ENCODE measurements at regions not wholly inside any gene's neighbourhood (a gene's known extent, or its start where the extent isn't known, plus 50 kb on each side); places are given as distances from the start of the nearest gene placed in this dataset.

DNA sequence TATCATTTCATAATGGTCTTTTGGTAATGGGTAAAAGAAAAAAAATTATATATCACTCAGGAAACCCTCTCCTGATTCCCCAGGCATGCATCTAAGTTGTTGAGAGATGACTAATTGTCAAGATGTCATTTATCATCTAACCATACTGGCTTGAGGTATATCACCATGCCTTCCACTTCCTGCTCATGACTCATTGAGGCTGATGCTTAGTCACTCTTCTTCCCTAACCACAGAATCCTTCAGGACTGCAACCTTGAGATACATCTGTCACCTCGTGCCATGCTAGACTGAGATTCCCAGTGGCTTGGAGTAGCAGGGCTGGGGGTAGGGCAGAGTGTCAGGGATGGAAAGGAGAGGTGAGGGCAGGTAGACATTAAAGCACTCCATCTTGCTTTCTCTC, 782.5 kb upstream of the INTU start:
- Mint-ChIP-seq H3K27me3 (ENCODE audit: low read depth, unreplicated experiment) (no peaks in the 10 kb centered on the region), H3K36me3 (ENCODE audit: low read depth, unreplicated experiment) (no peaks in the 10 kb centered on the region), H3K4me3 (ENCODE audit: unreplicated experiment) (no peak overlapping the region), H3K27ac (ENCODE audit: unreplicated experiment) (peak overlapping the region; percentile 89), H3K9me3 (ENCODE audit: unreplicated experiment) (no peaks in the 10 kb centered on the region), H3K4me1 (ENCODE audit: low read depth, unreplicated experiment) (peaks cover 30% of the 10 kb centered on the region)
- Histone ChIP-seq H3K36me3 (ENCODE audit: insufficient read depth, low read length) (no peaks in the 10 kb centered on the region), H3K9me3 (ENCODE audit: insufficient read depth, low read depth, low read length) (no peaks in the 10 kb centered on the region), H2AFZ (ENCODE audit: low read depth, low read length) (no peak overlapping the region), H3K4me2 (ENCODE audit: low read length) (peak overlapping the region; percentile 54), H3K4me3 (ENCODE audit: insufficient read depth, low read depth, low read length) (no peak overlapping the region), H4K20me1 (ENCODE audit: insufficient read depth, low read length) (no peaks in the 10 kb centered on the region), H3K27me3 (ENCODE audit: insufficient read depth, low read length) (no peaks in the 10 kb centered on the region), H3K79me2 (ENCODE audit: insufficient read depth, low read length) (no peaks in the 10 kb centered on the region), H3K4me1 (ENCODE audit: insufficient read depth, low read length) (peaks cover 20% of the 10 kb centered on the region), H3K27ac (ENCODE audit: low read depth, low read length) (peak overlapping the region; percentile 65), H3K9ac (ENCODE audit: low read length) (no peak overlapping the region)
- TF ChIP-seq EZH2 (IDR thresholded peaks at IDR 0.05; ENCODE audit: insufficient read depth, low read length) = no peak
- TF ChIP-seq, protein P1, sequence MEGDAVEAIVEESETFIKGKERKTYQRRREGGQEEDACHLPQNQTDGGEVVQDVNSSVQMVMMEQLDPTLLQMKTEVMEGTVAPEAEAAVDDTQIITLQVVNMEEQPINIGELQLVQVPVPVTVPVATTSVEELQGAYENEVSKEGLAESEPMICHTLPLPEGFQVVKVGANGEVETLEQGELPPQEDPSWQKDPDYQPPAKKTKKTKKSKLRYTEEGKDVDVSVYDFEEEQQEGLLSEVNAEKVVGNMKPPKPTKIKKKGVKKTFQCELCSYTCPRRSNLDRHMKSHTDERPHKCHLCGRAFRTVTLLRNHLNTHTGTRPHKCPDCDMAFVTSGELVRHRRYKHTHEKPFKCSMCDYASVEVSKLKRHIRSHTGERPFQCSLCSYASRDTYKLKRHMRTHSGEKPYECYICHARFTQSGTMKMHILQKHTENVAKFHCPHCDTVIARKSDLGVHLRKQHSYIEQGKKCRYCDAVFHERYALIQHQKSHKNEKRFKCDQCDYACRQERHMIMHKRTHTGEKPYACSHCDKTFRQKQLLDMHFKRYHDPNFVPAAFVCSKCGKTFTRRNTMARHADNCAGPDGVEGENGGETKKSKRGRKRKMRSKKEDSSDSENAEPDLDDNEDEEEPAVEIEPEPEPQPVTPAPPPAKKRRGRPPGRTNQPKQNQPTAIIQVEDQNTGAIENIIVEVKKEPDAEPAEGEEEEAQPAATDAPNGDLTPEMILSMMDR (IDR thresholded peaks at IDR 0.05; ENCODE audit: insufficient read depth, low read depth, low read length) = no peak
- peak; percentile 100 for FAIRE-seq
- peak; percentile 99 for DNase-seq (ENCODE audit: low read depth)

DNA sequence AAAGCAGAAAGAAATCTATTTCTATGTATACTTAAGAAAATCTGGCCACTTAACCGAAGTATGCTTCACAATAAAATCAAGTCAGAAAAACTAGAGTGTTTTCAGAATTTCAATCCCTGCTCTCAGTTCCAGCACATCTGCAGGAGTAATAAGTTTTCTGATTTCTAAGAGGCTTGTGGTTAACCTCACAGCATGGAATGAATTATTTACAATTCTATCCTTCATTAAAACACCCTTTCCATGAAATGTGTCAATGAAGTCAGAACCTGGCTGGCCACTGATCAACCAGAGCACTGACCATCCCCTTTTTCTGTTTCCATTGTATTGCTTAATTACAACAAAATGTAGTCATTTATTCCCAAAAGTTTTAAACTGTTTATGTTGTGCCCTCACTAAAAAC, 781.4 kb upstream of the INTU start:
- Histone ChIP-seq H3K79me2 (ENCODE audit: insufficient read depth, low read length) (no peaks in the 10 kb centered on the region), H3K4me1 (ENCODE audit: insufficient read depth, low read length) (peaks cover 20% of the 10 kb centered on the region), H4K20me1 (ENCODE audit: insufficient read depth, low read length) (no peaks in the 10 kb centered on the region), H3K9ac (ENCODE audit: low read length) (peak overlapping the region; percentile 18), H3K27me3 (ENCODE audit: insufficient read depth, low read length) (no peaks in the 10 kb centered on the region), H3K36me3 (ENCODE audit: insufficient read depth, low read length) (no peaks in the 10 kb centered on the region), H3K9me3 (ENCODE audit: insufficient read depth, low read depth, low read length) (no peaks in the 10 kb centered on the region), H2AFZ (ENCODE audit: low read depth, low read length) (no peak overlapping the region), H3K27ac (ENCODE audit: low read depth, low read length) (peak overlapping the region; percentile 65), H3K4me2 (ENCODE audit: low read length) (peak overlapping the region; percentile 54), H3K4me3 (ENCODE audit: insufficient read depth, low read depth, low read length) (no peak overlapping the region)
- Mint-ChIP-seq H3K9me3 (ENCODE audit: unreplicated experiment) (no peaks in the 10 kb centered on the region), H3K27me3 (ENCODE audit: low read depth, unreplicated experiment) (no peaks in the 10 kb centered on the region), H3K36me3 (ENCODE audit: low read depth, unreplicated experiment) (no peaks in the 10 kb centered on the region), H3K27ac (ENCODE audit: unreplicated experiment) (peak overlapping the region; percentile 89), H3K4me3 (ENCODE audit: unreplicated experiment) (no peak overlapping the region), H3K4me1 (ENCODE audit: low read depth, unreplicated experiment) (peaks cover 31% of the 10 kb centered on the region)
- FAIRE-seq (peak; percentile 70), DNase-seq (ENCODE audit: low read depth) (peak; percentile 78)
- TF ChIP-seq, protein P1 (IDR thresholded peaks at IDR 0.05; ENCODE audit: insufficient read depth, low read depth, low read length) = no peak
- no peak for TF ChIP-seq EZH2 (IDR thresholded peaks at IDR 0.05; ENCODE audit: insufficient read depth, low read length)

DNA sequence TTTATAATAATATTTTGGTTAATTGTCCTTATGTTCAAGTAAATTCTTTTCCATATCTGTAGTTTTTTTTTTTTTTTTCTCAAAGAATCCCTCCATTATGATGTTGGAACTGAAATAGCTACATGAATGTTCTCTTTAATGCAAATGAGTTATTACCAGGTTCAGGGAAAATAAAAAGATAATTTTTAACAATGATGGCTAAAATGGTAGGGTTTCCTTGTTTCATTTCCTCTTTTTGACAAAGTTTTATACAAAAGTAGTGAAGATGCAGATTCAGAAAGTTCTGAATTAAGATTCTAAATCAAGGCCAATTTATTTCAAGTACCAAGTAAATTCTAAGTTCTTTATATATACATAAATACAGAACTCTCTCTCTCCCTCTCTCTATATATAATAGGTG, 779.0 kb upstream of the INTU start:
- Histone ChIP-seq H3K79me2 (ENCODE audit: insufficient read depth, low read length) (no peaks in the 10 kb centered on the region), H2AFZ (ENCODE audit: low read depth, low read length) (no peak overlapping the region), H3K27me3 (ENCODE audit: insufficient read depth, low read length) (no peaks in the 10 kb centered on the region), H3K4me2 (ENCODE audit: low read length) (no peak overlapping the region), H3K27ac (ENCODE audit: low read depth, low read length) (no peak overlapping the region), H3K9me3 (ENCODE audit: insufficient read depth, low read depth, low read length) (no peaks in the 10 kb centered on the region), H3K4me1 (ENCODE audit: insufficient read depth, low read length) (peaks cover 20% of the 10 kb centered on the region), H4K20me1 (ENCODE audit: insufficient read depth, low read length) (no peaks in the 10 kb centered on the region), H3K4me3 (ENCODE audit: insufficient read depth, low read depth, low read length) (no peak overlapping the region), H3K9ac (ENCODE audit: low read length) (no peak overlapping the region), H3K36me3 (ENCODE audit: insufficient read depth, low read length) (no peaks in the 10 kb centered on the region)
- DNase-seq (ENCODE audit: low read depth) = no peak
- H3K36me3 Mint-ChIP-seq (ENCODE audit: low read depth, unreplicated experiment) = no peaks in the 10 kb centered on the region
- TF ChIP-seq, protein P1 (IDR thresholded peaks at IDR 0.05; ENCODE audit: insufficient read depth, low read depth, low read length) = no peak
- no peak for TF ChIP-seq EZH2 (IDR thresholded peaks at IDR 0.05; ENCODE audit: insufficient read depth, low read length)
- FAIRE-seq = no peak
- no peaks in the 10 kb centered on the region for H3K9me3 Mint-ChIP-seq (ENCODE audit: unreplicated experiment)
- H3K4me3 Mint-ChIP-seq (ENCODE audit: unreplicated experiment) = no peak overlapping the region
- H3K27ac Mint-ChIP-seq (ENCODE audit: unreplicated experiment) = no peak overlapping the region
- no peaks in the 10 kb centered on the region for H3K27me3 Mint-ChIP-seq (ENCODE audit: low read depth, unreplicated experiment)
- peaks cover 35% of the 10 kb centered on the region for H3K4me1 Mint-ChIP-seq (ENCODE audit: low read depth, unreplicated experiment)
